ENCODE measurements at regions not wholly inside any gene's neighbourhood (a gene's known extent, or its start where the extent isn't known, plus 50 kb on each side); places are given as distances from the start of the nearest gene placed in this dataset.
A peak's percentile ranks its signal among the peaks of the same experiment; 100 is the strongest.

- Histone ChIP-seq H3K4me1 (peaks cover 9% of the 10 kb centered on the region), H2AFZ (peak overlapping the region; percentile 1), H3K9me3 (ENCODE audit: control insufficient read depth, low read length) (no peaks in the 10 kb centered on the region), H3K27me3 (ENCODE audit: control insufficient read depth, insufficient read depth, low read length) (no peaks in the 10 kb centered on the region), H3K9ac (no peak overlapping the region), H3K4me2 (ENCODE audit: low read length) (no peak overlapping the region), H3K27ac (no peak overlapping the region), H3K79me2 (no peaks in the 10 kb centered on the region), H3K4me3 (ENCODE audit: low read depth, low read length) (no peak overlapping the region), H3K36me3 (ENCODE audit: control insufficient read depth, insufficient read depth, low read length) (no peaks in the 10 kb centered on the region)
- no peak for TF ChIP-seq CTCF (IDR thresholded peaks at IDR 0.05)
Measured at GRCh38 chr2:200086911-200087310, 131.5 kb downstream of the MAIP1 start.

- H3K27me3 ChIP-seq (ENCODE audit: control insufficient read depth, insufficient read depth, low read length): no peaks in the 10 kb centered on the region
- no peak overlapping the region for H3K4me3 ChIP-seq (ENCODE audit: low read depth, low read length)
- H3K79me2 ChIP-seq: no peaks in the 10 kb centered on the region
- H3K27ac ChIP-seq: no peak overlapping the region
- no peaks in the 10 kb centered on the region for H3K36me3 ChIP-seq (ENCODE audit: control insufficient read depth, insufficient read depth, low read length)
- TF ChIP-seq CTCF (IDR thresholded peaks at IDR 0.05): no peak
- no peaks in the 10 kb centered on the region for H3K9me3 ChIP-seq (ENCODE audit: control insufficient read depth, low read length)
- no peak overlapping the region for H3K4me2 ChIP-seq (ENCODE audit: low read length)
- H3K9ac ChIP-seq: no peak overlapping the region
- no peak overlapping the region for H2AFZ ChIP-seq
- peaks cover 9% of the 10 kb centered on the region for H3K4me1 ChIP-seq
Measured at GRCh38 chr2:200087451-200087850, 132.1 kb downstream of the MAIP1 start.

GRCh38 chr2:200089040-200089755 lies 133.8 kb downstream of the MAIP1 start:
- Histone ChIP-seq H3K36me3 (ENCODE audit: control insufficient read depth, insufficient read depth, low read length) (no peaks in the 10 kb centered on the region), H3K79me2 (no peaks in the 10 kb centered on the region), H3K4me3 (ENCODE audit: low read depth, low read length) (no peak overlapping the region), H3K9me3 (ENCODE audit: control insufficient read depth, low read length) (no peaks in the 10 kb centered on the region), H2AFZ (no peak overlapping the region), H3K4me2 (ENCODE audit: low read length) (no peak overlapping the region), H3K27me3 (ENCODE audit: control insufficient read depth, insufficient read depth, low read length) (no peaks in the 10 kb centered on the region), H3K4me1 (peaks cover 9% of the 10 kb centered on the region), H3K9ac (no peak overlapping the region), H3K27ac (no peak overlapping the region)
- no peak for TF ChIP-seq CTCF (IDR thresholded peaks at IDR 0.05)

- Histone ChIP-seq H3K9ac (no peak overlapping the region), H3K36me3 (ENCODE audit: control insufficient read depth, insufficient read depth, low read length) (no peaks in the 10 kb centered on the region), H2AFZ (no peak overlapping the region), H3K9me3 (ENCODE audit: control insufficient read depth, low read length) (no peaks in the 10 kb centered on the region), H3K79me2 (no peaks in the 10 kb centered on the region), H3K4me2 (ENCODE audit: low read length) (no peak overlapping the region), H3K27ac (no peak overlapping the region), H3K27me3 (ENCODE audit: control insufficient read depth, insufficient read depth, low read length) (no peaks in the 10 kb centered on the region), H3K4me3 (ENCODE audit: low read depth, low read length) (no peak overlapping the region), H3K4me1 (peaks cover 9% of the 10 kb centered on the region)
- TF ChIP-seq CTCF (IDR thresholded peaks at IDR 0.05): no peak
Measured at GRCh38 chr2:200089756-200090109, 134.4 kb downstream of the MAIP1 start.

GRCh38 chr2:200090683-200091082 lies 135.3 kb downstream of the MAIP1 start:
- Histone ChIP-seq H3K9me3 (ENCODE audit: control insufficient read depth, low read length) (no peaks in the 10 kb centered on the region), H3K36me3 (ENCODE audit: control insufficient read depth, insufficient read depth, low read length) (no peaks in the 10 kb centered on the region), H2AFZ (no peak overlapping the region), H3K4me1 (peaks cover 9% of the 10 kb centered on the region), H3K4me2 (ENCODE audit: low read length) (no peak overlapping the region), H3K79me2 (no peaks in the 10 kb centered on the region), H3K9ac (no peak overlapping the region), H3K4me3 (ENCODE audit: low read depth, low read length) (no peak overlapping the region), H3K27me3 (ENCODE audit: control insufficient read depth, insufficient read depth, low read length) (no peaks in the 10 kb centered on the region), H3K27ac (no peak overlapping the region)
- TF ChIP-seq CTCF (IDR thresholded peaks at IDR 0.05): no peak

Data from parathyroid adenoma (tissue), 2 donors.